Ovary (tissue), 7 donors: ENCODE measurements at regions not wholly inside any gene's neighbourhood (a gene's known extent, or its start where the extent isn't known, plus 50 kb on each side); places are given as distances from the start of the nearest gene placed in this dataset.

Experiments
- DNase-seq, 5 donors: peaks; one replicate each; pipeline ENCODE4 v3.0.0-alpha.2; 2019 to 2020
- H3K27ac ChIP-seq, 2 donors: fragments of 200-600 bp; one replicate each; pipeline versions ENCODE4 v1.5.1 to v1.8.0; 2019 to 2022
- H3K27me3 ChIP-seq: fragments of 200-600 bp; one replicate; pipeline ENCODE4 v1.8.0; 2022
- H3K36me3 ChIP-seq: fragments of 200-600 bp; sonication (generic); one replicate; pipeline ENCODE4 v1.5.1; 2019
- H3K4me1 ChIP-seq: one replicate; pipeline ENCODE4 v1.8.1; 2013; ENCODE audit warnings: mild to moderate bottlenecking, moderate library complexity; ENCODE audit not compliant: insufficient read depth
- H3K4me3 ChIP-seq: fragments of 200-600 bp; sonication (generic); one replicate; pipeline ENCODE4 v1.5.1; 2017
- H3K9me3 ChIP-seq, 2 donors: fragments of 200-600 bp in 1 of 2; sonication (generic) in 1 of 2; one replicate each; pipeline versions ENCODE4 v1.5.1 to v1.8.1; 2013 to 2019; ENCODE audit warnings: mild to moderate bottlenecking in 1 of 2, moderate library complexity in 1 of 2
- CTCF ChIP-seq, 3 donors: fragments of 450-650 bp in 2 of 3; fragments of 200-600 bp in 1 of 3; IDR thresholded peaks; one replicate each; pipeline versions ENCODE4 v1.5.1 to v1.8.0; 2016 to 2022; ENCODE audit warnings: antibody characterized with exemption in 3 of 3, mild to moderate bottlenecking in 1 of 3
- EP300 ChIP-seq: sonication (generic); formaldehyde crosslinking; IDR thresholded peaks from one replicate; pipeline ENCODE4 v1.6.1; 2017; ENCODE audit warnings: antibody characterized with exemption
- POLR2A ChIP-seq: fragments of 450-650 bp; IDR thresholded peaks from one replicate; pipeline ENCODE4 v1.6.1; 2017; ENCODE audit warnings: antibody characterized with exemption, mild to moderate bottlenecking, moderate library complexity
- WGBS, 3 donors: extraction: QIAGEN DNeasy Blood & Tissue Kit in 1 of 3; methylation state at CpG; one replicate each; pipeline versions ENCODE4 v1.1.5 to v1.1.7; 2013 to 2017; 5-methylcytosine and 5-hydroxymethylcytosine counted together
- intact Hi-C, 4 donors: fragments of 100-400 bp; cut with DNase I; formaldehyde crosslinking; loops; one replicate each; pipeline versions ENCODE4 v1.11.0 to v1.15.1; 2022 to 2023
- donor health status: DM: no; HTN: no; CAD: no; lungs with moderate emphysema.
- donor health status: DM: no; HTN: no; CAD: no.
- donor health status: Bipolar disorder and iron deficiency.
- donor health status: DM: no; HTN: no; CAD: no.
- donor health status: DM: yes; HTN: yes; CAD: no.

- Histone ChIP-seq H3K27me3 (no peaks in the 10 kb centered on the region), H3K4me3 (no peak overlapping the region), H3K9me3 (no peaks in the 10 kb centered on the region), H3K27ac (no peak overlapping the region), H3K36me3 (no peaks in the 10 kb centered on the region), H3K4me1 (no peaks in the 10 kb centered on the region)
- 18 to 29% (median 20%) methylated on average over 4 of the region's 4 CpGs for WGBS, 3 donors
- TF ChIP-seq EP300, result no peak
- no peak for TF ChIP-seq POLR2A
- no peak for TF ChIP-seq CTCF (IDR thresholded peaks at IDR 0.05)
- DNase-seq, result no peak
- intact Hi-C loops, result no loop called here
Measured at GRCh38 chr6:99219788-99220187, 129.7 kb downstream of the FAXC start.

GRCh38 chr6:99216959-99217358, 132.5 kb downstream of the FAXC start:
- no peaks in the 10 kb centered on the region for H3K27me3 ChIP-seq
- intact Hi-C loops, result no loop called here
- 26 to 41% (median 33%) methylated on average over 6 of the region's 6 CpGs for WGBS, 3 donors
- H3K27ac ChIP-seq, result no peak overlapping the region
- no peak for TF ChIP-seq EP300
- no peak for TF ChIP-seq POLR2A
- TF ChIP-seq CTCF (IDR thresholded peaks at IDR 0.05), result no peak
- no peak overlapping the region for H3K4me3 ChIP-seq
- H3K4me1 ChIP-seq, result no peaks in the 10 kb centered on the region
- DNase-seq, result no peak
- no peaks in the 10 kb centered on the region for H3K9me3 ChIP-seq
- no peaks in the 10 kb centered on the region for H3K36me3 ChIP-seq

- intact Hi-C loops, result no loop called here
- H3K36me3 ChIP-seq, result no peaks in the 10 kb centered on the region
- DNase-seq, result no peak
- H3K9me3 ChIP-seq, result no peaks in the 10 kb centered on the region
- 72 to 79% (median 73%) methylated on average over 2 of the region's 2 CpGs for WGBS, 3 donors
- no peak overlapping the region for H3K4me3 ChIP-seq
- TF ChIP-seq EP300, result no peak
- TF ChIP-seq POLR2A, result no peak
- TF ChIP-seq CTCF (IDR thresholded peaks at IDR 0.05), result no peak
- no peak overlapping the region for H3K27ac ChIP-seq
- H3K27me3 ChIP-seq, result no peaks in the 10 kb centered on the region
- H3K4me1 ChIP-seq, result no peaks in the 10 kb centered on the region
Measured at GRCh38 chr6:99195986-99196655, 153.4 kb downstream of the FAXC start.

- H3K4me1 ChIP-seq, result no peaks in the 10 kb centered on the region
- H3K36me3 ChIP-seq, result no peaks in the 10 kb centered on the region
- no peak overlapping the region for H3K27ac ChIP-seq
- no peak overlapping the region for H3K4me3 ChIP-seq
- H3K9me3 ChIP-seq, result no peaks in the 10 kb centered on the region
- no peak for TF ChIP-seq CTCF (IDR thresholded peaks at IDR 0.05)
- TF ChIP-seq EP300, result no peak
- TF ChIP-seq POLR2A, result no peak
- 81 to 85% (median 83%) methylated on average over 4 of the region's 4 CpGs for WGBS, 3 donors
- intact Hi-C loops, result no loop called here
- H3K27me3 ChIP-seq, result no peaks in the 10 kb centered on the region
- DNase-seq, result no peak
Measured at GRCh38 chr6:99192561-99192960, 156.9 kb downstream of the FAXC start.
